Stimulated activated CD4-positive, alpha-beta T cell treated with anti-CD3 and anti-CD28 coated beads, Interleukin-12 subunit alpha, Interleukin-12 subunit beta, amount 100 ng/mL, for 24 hours (primary cell): ENCODE measurements at regions not wholly inside any gene's neighbourhood (a gene's known extent, or its start where the extent isn't known, plus 50 kb on each side); places are given as distances from the start of the nearest gene placed in this dataset.

Experiments used
- DNase-seq, 2 experiments: peaks; one replicate each; pipeline ENCODE4 v3.0.0-alpha.2; 2020; ENCODE audit warnings: low read depth in 2 of 2

- DNase-seq, result no peak
These were observed 128.3 kb upstream of the VEPH1 start for GRCh38 chr3:157631478-157631877.

GRCh38 chr3:157626817-157627216, 123.6 kb upstream of the VEPH1 start:
- DNase-seq, result no peak

GRCh38 chr3:157624801-157625200, 121.6 kb upstream of the VEPH1 start:
- no peak for DNase-seq

- DNase-seq, result no peak
These were observed 115.7 kb upstream of the VEPH1 start for GRCh38 chr3:157618886-157619285.

GRCh38 chr3:157618075-157618760, 115.0 kb upstream of the VEPH1 start:
- no peak for DNase-seq

- DNase-seq, result no peak
These were observed 111.7 kb upstream of the VEPH1 start for GRCh38 chr3:157614896-157615295.

- DNase-seq, result no peak
These were observed 108.4 kb upstream of the VEPH1 start for GRCh38 chr3:157611536-157612076.

GRCh38 chr3:157610876-157611535, 107.8 kb upstream of the VEPH1 start:
- DNase-seq, result no peak

GRCh38 chr3:157607826-157608405, 104.7 kb upstream of the VEPH1 start:
- no peak for DNase-seq

- DNase-seq, result no peak
These were observed 103.6 kb upstream of the VEPH1 start for GRCh38 chr3:157606852-157607197.

- peak; percentile 8 to 59 for DNase-seq
These were observed 103.0 kb upstream of the VEPH1 start for GRCh38 chr3:157606011-157606851.

GRCh38 chr3:157605356-157605755, 102.1 kb upstream of the VEPH1 start:
- no peak for DNase-seq

GRCh38 chr3:157602424-157602823, 99.2 kb upstream of the VEPH1 start:
- no peak for DNase-seq

GRCh38 chr3:157595259-157595658, 92.0 kb upstream of the VEPH1 start:
- DNase-seq, result no peak

GRCh38 chr3:157594413-157594812, 91.2 kb upstream of the VEPH1 start:
- DNase-seq, result no peak

- DNase-seq, result no peak
These were observed 89.6 kb upstream of the VEPH1 start for GRCh38 chr3:157592769-157593168.

- no peak for DNase-seq
These were observed 87.1 kb upstream of the VEPH1 start for GRCh38 chr3:157590273-157590672.

- no peak for DNase-seq
These were observed 86.0 kb upstream of the VEPH1 start for GRCh38 chr3:157589211-157589610.

GRCh38 chr3:157588386-157589060, 85.3 kb upstream of the VEPH1 start:
- DNase-seq, result no peak

GRCh38 chr3:157586293-157586692, 83.1 kb upstream of the VEPH1 start:
- DNase-seq, result no peak

- DNase-seq, result no peak
These were observed 82.2 kb upstream of the VEPH1 start for GRCh38 chr3:157585386-157585785.

GRCh38 chr3:157582637-157582973, 79.4 kb upstream of the VEPH1 start:
- no peak for DNase-seq
